PFSK-1 (cell line): ENCODE measurements at regions not wholly inside any gene's neighbourhood (a gene's known extent, or its start where the extent isn't known, plus 50 kb on each side); places are given as distances from the start of the nearest gene placed in this dataset.

Source experiments
- FOXP2 ChIP-seq: optimal IDR thresholded peaks from 2 replicates; pipeline ENCODE3; 2011; ENCODE audit warnings: borderline replicate concordance, control low read depth, inconsistent platforms; ENCODE audit not compliant: insufficient read depth; ENCODE audit errors: extremely low read length, extremely low read depth
- POLR2AphosphoS5 ChIP-seq: IDR thresholded peaks from 2 replicates; pipeline ENCODE4 v1.6.1; 2012; ENCODE audit warnings: low read depth, mild to moderate bottlenecking, control low read depth, low read length, moderate library complexity
- REST ChIP-seq, 2 experiments: IDR thresholded peaks; 2 replicates each; pipeline versions ENCODE4 v1.6.1 to v1.8.0; 2011 to 2012; ENCODE audit warnings: low read depth in 2 of 2, low read length in 2 of 2, control low read depth in 1 of 2, inconsistent platforms in 1 of 2, mild to moderate bottlenecking in 1 of 2, moderate library complexity in 1 of 2; ENCODE audit not compliant: insufficient read depth in 1 of 2
- SIN3A ChIP-seq: IDR thresholded peaks from 2 replicates; pipeline ENCODE4 v1.6.1; 2012; ENCODE audit warnings: mild to moderate bottlenecking, low read length, moderate library complexity, borderline replicate concordance; ENCODE audit not compliant: insufficient read depth
- TAF1 ChIP-seq: IDR thresholded peaks from 2 replicates; pipeline ENCODE4 v1.6.1; 2012; ENCODE audit warnings: low read length, control low read depth, borderline replicate concordance; ENCODE audit not compliant: insufficient read depth

- TF ChIP-seq TAF1 (no peak), POLR2AphosphoS5 (no peak), REST (IDR thresholded peaks at IDR 0.05; ENCODE audit: insufficient read depth in 1 of 2, low read depth in 2 of 2, low read length in 2 of 2) (no peak), SIN3A (no peak), FOXP2 (no peak)
These were observed 320.8 kb downstream of the MAP2K6 start for GRCh38 chr17:69735285-69735684.
